OCI-M1 (cell line): ENCODE measurements at regions not wholly inside any gene's neighbourhood (a gene's known extent, or its start where the extent isn't known, plus 50 kb on each side); places are given as distances from the start of the nearest gene placed in this dataset.
"Not testable (repeated sequence)": the region's sequence is repeated elsewhere in the genome, so short reads cannot be mapped to it uniquely, and the experiment has no call there.

Experiments used
- DNase-seq: peaks from one replicate; lab custom pipeline; 2025; lab: John Stamatoyannopoulos, UW

DNA sequence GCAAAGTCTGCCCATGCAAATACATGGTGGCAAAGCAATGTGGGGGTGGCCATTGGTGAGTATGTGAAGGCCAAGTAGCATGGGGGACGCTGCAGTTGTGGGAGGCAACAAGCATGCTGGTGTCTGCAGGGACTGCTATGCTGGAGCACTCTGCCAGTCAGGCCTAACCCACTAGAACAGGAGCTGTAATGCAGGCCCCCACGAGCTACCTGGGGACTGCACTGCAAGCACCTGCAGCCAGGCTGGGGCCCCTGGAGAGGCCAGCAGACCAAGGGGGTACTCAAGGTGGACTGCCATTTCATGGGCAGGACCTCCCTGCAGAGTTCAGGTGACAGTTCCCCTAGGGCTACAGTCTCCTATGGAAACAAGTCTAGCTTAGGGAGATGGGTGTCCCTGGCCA, 183.8 kb upstream of the PDE4D start:
- no peak for DNase-seq

DNA sequence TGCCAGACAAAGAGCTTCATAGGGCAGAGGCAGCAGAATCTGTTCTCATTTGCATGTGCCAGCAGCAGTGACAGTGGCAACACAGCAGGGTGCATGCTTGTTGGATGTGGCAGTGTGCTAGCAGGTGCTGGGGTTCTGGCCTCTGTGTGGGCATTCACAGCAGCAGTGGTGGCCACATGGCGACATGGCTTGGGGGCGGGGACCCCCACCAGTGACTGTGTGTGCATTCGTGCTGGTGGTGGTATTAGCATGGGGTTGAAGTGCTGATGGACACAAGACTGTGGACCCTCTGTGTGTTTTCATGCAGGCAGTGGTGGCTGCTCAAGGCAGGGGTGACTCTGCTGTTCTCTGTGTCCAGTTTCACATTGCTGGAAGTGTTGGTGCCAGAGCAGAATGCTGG, 183.2 kb upstream of the PDE4D start:
- no peak for DNase-seq

DNA sequence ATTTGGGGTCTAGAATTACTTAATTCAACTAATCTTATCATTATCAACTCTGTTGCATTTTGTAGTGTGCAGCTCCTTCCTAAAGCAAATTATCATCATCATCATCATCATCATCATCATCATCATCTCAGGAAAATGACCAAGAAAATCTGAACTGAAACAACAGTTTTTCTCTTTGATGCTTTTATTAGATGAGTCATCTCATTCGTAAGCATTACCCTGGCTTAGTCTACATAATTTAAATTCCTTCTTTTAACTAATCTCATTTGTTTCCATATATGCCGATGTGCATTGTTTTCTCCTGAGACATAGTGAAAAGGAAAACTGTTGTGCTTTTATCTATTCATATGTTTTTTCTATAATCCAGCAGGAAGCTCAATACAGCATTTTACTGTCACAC, 173.0 kb upstream of the PDE4D start:
- DNase-seq, result no peak

DNA sequence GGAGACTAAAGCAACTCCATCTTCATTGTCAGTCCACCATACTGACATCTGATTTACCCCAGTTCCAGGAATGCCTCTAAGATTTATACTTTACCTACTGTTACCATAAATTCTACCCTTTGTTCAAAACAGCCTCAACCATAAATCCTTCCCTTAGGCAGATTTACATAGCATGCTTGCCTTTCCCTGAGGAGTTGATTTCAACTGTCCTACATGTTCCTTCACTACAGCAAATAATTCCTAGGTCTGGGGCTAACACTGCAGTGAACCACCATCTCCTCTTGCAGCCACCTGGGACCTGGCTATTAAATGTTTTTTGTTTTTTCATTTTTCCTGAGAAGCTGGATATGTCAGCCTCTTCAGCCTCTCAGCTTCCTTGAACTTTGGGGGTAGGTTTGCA, 166.9 kb upstream of the PDE4D start:
- DNase-seq, result no peak

DNA sequence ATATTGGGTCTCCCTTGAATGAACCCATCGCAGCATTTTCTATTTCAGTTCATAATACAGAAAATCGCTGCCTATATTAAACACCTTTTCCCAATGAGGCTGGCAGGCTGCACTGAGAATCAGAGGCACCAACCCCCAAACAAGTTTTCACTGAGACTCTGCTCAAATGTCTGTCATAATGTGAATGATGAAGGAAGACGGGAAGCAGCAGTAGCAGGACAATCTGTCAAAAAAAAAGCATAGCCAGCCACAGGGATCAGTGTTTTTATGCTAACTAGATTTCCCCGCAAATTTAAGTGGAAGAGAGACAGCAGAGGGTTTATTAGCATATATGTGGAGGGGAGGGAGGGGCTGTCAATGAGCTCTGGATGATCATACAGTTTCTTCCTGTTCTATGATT, 162.7 kb upstream of the PDE4D start:
- no peak for DNase-seq

DNA sequence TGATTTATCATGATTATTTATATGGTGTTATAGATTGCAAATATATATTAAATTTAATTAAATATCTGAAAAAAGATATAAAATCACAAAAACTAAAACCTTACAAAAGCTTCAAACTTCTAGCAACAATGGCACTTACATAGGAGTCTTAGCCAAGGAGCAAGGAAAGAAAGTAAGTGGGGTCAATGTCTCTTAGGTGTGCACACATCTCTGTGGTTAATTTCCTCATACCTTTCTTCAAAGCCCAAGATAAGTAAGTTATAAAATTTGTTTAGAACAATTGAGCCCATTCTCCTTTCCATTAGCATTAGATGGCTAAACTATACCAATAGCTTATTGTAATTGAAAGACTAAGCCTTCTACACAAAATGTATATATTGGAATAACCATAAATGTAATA, 161.6 kb upstream of the PDE4D start:
- DNase-seq, result no peak

DNA sequence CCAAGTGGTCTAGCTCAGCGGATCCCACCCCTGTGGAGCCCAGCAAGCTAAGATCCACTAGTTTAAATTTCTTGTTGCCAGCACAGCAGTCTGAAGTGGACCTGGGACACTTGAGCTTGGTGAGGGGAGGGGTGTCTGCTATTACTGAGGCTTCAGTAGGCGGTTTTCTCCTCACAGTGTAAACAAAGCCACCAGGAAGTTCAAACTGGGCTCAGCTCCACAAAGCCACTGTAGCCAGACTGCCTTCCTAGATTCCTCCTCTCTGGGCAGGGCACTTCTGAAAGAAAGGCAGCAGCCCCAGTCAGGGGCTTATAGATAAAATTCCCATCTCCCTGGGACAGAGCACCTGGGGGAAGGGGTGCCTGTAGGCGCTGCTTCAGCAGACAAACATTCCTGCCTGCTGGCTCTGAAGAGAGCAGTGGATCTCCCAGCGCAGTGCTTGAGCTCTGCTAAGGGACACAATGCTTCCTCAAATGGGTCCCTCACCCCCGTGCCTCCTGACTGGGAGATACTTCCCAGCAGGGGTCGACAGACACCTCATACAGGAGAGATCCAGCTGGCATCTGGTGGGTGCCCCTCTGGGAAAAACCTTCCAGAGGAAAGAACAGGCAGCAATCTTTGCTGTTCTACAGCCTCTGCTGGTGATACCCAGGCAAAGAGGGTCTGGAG, 148.6 kb upstream of the PDE4D start:
- not testable (repeated sequence) for DNase-seq

DNA sequence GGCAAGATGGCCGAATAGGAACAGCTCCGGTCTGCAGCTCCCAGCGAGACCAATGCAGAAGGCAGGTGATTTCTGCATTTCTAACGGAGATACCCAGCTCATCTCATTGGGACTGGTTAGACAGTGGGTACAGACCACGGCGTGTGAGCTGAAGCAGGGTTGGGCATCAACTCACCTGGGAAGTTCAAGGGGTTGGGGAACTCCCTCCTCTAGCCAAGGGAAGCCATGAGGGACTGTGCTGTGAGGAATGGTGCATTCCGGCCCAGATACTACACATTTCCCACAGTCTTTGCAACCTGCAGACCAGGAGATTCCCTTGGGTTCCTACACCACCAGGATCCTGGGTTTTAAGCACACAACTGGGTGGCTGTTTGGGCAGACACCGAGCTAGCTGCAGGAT, 148.0 kb upstream of the PDE4D start:
- not testable (repeated sequence) for DNase-seq

DNA sequence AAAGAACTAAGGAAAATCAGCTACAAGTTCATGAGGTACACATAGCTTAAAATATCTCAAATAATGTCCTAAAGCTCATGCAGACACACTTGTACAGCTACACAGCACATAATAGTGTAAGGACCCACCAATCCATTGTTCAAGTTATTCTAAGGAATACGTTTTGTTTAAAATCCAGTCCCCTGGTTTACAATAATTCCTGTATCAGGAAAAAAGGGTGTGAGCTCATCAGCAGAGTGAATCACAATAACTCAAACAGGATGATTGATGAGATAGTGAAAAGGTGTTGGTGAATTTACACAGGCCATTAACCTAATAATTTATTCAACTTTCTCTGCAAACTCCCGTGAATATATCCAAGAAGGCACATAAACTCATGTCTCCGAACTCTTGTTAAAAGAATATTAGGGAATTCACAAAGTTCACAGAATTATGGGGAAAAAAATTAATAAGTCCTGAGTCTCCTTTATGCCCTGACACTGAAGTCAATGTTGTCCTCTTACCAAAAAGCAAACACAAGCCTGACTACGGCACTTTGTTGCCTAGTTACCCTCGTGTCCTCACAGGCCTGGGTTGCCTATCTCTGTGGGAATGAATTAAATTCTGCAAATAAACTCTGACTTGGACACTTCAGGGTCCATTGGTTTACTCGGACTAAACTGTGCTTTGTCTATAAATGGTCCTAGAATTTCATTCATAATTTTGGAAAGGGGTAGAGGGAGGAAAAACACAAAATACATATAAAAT, 142.8 kb upstream of the PDE4D start:
- no peak for DNase-seq

DNA sequence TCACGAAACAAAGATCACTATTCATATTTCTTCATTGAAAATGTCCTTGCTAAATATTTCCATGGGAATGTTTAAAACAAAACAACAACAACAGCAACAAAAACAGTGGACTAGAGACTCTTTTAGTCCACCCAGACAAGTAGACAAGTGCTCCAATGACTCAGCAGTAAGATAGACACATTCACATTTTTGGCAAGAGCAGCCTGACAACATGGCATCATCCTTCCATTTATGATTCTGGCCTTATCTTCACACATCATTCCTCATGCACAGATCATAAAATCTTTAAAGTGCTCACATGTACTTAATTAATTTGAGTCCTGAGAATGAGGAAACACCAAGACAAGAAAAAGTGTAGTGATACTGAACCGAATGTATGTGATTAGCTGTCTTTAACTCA, 132.6 kb upstream of the PDE4D start:
- DNase-seq, result peak; percentile 67

DNA sequence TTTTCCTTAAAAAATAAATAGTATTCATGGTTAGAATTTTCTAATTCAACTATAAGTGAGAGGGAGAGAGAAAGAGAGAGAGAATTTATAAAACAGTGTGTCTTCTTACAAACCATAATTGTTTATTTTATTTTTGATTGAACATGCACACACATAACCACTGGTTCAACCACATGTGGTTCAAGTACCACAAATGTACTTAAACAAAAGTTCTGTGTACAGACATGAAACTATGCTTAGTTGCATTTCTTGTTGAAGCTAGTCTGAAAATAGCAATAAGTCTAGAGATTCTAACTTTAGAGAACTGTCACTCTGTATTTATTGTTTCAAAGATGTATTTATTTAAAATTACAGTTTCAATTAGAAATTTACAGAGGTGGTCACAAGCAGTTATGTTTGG, 130.6 kb upstream of the PDE4D start:
- no peak for DNase-seq

DNA sequence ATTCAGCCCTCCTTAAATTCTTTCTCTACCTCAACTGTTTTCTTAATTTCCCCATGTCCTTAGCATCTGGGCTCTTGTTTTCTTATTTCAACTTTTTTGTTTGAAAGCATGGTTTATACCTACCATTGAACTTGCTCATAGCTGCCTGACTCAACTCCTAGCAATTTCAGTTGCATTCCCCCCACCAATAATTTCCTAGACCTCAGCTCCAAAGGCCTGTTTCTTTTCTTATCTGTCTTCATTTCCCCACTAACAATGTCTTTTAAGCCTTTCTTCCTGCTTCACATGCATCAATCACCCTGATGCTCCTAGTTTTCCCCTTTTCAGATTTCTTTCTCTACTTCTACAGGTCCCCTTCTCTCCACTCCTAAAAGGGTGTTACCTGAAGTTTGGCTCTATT, 129.7 kb upstream of the PDE4D start:
- no peak for DNase-seq

DNA sequence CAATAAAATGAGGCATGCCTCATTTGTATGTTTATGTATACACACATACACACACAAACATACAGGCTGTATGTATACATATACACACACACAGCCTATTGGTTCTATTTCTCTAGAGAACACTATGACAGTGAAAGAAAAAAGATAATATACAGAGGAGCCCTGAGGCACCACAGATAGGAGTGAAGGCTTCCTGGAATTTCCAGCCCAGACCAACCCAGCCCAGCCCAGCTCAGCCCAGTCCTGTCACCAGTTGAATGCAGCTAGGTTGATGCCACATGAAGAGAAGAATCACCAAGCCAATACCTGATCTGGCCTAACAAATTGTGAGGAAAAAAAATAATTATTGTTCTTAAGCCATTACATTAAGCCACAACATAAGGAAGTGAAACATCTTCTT, 126.9 kb upstream of the PDE4D start:
- DNase-seq, result peak; percentile 80

DNA sequence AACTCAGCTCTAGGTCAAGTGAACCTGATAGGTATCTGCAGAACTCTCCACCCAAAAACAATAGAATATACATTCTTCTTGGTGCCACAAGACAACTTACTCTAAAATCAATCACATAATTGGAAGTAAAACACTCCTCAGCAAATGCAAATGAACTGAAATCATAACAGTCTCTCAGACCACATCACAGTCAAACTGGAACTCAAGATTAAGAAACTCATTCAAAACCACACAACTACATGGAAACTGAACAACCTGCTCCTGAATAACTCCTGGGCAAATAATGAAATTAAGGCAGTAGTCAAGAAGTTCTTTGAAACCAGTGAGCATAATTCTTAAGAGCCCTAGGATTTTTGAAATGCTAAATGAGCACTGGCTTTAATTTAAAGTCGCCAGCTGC, 125.4 kb upstream of the PDE4D start:
- not testable (repeated sequence) for DNase-seq

DNA sequence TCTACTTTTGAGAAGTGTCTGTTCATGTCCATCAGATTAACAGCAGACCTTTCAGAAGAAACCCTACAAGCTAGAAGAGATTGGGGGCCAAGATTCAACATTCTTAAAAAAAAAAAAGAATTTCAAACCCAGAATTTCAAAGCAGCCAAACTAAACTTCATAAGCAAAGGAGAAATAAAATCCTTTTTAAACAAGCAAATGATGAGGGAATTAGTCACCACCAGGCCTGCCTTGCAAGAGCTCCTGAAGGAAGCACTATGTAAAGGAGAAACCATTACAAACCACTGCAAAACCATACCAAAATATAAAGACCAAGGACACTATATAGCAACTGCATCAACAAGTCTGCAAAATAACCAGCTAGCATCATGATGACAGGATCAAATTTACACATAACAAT, 124.6 kb upstream of the PDE4D start:
- no peak for DNase-seq

DNA sequence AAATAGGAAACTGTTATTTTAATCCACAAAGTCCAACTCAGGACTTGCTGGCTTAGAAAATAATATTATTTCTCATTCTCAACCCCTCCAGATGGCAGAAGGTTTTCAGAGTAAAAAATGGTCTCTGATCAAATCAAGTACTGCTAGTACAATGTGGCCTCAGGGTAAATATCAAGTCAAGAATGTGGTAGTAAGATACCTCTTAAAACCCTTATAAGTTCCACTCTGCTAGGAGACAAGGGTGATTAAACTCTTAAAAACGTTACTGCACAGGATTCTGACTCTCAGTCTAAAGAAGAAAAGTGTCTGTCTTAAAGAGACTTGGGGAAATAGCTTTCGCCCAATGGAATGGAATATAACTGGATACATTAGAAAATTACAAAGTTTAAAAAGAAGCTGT, 120.8 kb upstream of the PDE4D start:
- DNase-seq, result no peak

DNA sequence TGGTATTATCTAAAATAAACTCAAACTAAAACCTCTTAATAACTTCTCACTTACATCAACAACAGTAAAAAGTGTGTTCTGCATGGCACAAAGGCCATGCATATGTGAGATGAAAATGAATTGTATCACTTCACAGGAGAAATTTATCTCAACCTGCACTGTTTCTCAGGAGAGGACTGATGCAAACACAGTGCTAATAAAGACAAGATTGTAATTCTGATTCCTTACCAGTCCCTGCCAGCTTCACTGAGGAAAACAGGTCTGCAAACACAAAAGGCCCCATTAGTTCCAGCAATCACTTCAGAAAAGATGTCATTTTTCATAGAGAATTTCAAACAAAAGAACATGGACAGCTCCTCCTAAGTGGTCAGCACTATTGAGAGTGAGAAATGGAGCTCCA, 117.3 kb upstream of the PDE4D start:
- no peak for DNase-seq

DNA sequence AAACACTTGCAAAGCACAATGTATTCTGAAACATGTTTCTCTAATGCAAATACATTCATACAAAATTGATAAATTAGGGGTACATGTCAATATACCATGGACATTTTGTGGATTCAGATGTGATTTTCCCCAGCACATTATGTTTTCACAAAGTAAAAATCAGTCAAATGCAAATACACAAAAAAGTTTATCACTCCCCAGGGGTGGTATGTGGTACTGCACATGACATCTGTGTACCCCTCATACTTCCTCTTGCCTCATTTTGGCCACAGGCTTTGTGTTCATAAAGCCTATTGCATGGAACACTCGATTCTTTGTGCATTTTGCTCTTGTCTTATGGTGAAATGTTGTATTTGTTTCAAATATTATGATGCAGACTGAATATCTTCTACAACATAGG, 116.8 kb upstream of the PDE4D start:
- peak; percentile 60 for DNase-seq

DNA sequence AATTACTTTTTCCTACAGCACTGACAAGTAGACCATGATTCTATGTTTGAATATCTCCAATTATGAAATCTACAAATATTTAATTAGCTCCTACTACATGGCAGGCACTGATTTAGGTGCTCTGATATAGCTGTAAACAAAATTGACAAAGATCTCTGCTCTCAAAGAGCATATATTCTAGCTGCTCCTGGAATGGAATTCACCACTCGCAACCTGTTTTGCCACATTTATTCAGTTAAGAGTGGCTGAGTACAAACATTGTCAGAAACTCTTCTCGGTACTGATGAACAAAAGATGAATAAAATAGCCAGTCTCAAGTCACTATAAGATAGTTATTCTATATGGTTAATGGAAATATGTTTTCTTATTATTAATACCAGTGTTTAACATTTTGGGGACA, 114.2 kb upstream of the PDE4D start:
- no peak for DNase-seq

DNA sequence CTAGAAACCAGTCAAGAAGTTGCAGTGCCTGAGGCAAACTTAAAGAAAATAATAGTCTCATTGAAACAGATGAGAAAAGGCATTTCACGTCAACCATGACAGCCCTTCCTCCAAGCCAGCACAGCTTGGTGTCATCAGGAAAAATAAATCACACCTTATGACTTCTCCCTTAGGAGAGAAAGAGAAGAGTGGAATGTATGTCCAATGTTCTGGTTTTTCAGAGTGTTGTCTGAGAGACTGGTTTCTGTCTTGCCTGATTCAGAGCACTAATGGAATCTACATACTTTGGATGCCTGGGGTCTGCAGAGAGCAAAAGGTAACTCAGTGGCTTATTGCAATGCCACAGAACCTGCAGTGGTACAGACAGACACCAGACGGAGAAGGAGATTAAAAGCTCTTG, 105.5 kb upstream of the PDE4D start:
- no peak for DNase-seq

DNA sequence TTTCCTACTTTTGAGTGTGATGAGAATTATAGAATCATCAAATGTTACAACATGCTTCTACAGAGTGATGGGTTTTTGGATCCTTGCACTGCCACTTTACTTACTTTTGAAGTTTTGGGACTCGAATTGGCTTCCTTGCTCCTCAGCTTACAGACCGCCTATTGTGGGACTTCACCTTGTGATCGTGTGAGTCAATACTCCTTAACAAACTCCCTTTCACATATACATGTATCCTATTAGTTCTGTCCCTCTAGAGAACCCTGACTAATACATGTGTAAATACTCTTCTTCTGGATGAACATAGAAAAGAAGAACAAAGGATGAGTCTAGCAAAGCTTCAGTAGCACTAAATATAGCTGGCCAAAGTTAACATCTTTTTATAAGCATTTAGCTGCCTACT, 98.7 kb upstream of the PDE4D start:
- DNase-seq, result no peak

DNA sequence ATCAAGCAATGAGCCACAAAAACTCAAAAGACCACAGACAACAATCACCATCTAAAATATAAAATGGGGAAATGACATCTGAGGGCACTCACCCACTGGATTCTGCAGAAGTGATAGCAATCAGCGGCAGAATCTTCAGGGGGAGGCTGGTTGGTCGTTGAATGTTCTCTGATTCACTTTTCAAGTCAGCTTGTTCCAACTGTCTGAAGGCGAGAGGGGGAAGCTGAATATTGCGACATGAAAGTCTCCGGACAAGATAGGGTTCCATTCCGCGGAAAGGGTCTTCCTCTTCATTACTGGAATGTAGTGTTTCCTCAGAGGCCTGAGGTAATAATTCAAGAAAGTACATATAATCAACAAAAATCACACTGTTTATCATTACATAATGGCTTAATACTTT, 94.9 kb upstream of the PDE4D start:
- peak; percentile 79 for DNase-seq

DNA sequence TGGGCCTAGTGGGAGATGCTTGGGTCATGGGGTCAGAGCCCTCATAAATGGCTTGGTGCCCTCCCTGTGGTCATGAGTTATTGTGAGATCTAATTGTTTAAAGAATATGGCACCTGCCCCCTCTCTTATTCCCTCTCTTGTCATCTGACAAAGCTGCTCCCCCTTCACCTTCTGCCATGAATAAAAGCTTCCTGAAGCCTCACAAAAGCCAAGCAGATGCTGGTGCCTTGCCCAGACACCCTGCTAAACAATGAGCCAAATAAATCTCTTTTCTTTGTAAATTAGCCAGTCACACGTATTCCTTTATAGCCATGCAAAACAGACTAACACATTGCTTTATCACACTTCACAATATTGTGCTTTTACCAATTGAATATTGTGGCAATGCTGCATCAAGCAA, 82.8 kb upstream of the PDE4D start:
- DNase-seq, result no peak

DNA sequence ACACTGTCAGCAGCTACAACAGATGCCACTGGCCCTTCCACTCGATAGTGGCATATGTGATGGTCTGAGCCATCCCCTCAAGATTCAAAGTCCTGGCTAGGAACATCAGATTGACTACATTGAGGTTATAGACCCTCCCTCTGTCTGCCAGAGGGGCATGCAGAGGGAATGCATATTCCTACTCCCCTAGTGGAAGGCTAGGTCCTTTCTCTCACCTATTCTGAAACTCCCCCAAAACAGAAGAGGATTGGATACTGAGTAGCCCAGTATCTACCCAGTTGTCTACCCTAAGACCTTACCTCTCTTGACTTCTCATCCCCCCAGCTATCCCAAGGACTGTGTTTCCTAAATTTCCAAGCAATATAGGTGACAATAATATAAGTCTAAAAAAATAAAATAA, 78.5 kb upstream of the PDE4D start:
- DNase-seq, result no peak
